OCI-LY1 (cell line): ENCODE measurements at regions not wholly inside any gene's neighbourhood (a gene's known extent, or its start where the extent isn't known, plus 50 kb on each side); places are given as distances from the start of the nearest gene placed in this dataset.

Experiments
- H2AFZ ChIP-seq: fragments of 200-600 bp; sonication (generic), shearing (Covaris generic); 2 replicates; pipeline ENCODE4 v1.6.0; 2014; ENCODE audit warnings: antibody characterized with exemption, mild to moderate bottlenecking, low read length
- H3F3A ChIP-seq: fragments of 200-600 bp; sonication (generic), shearing (Covaris generic); 2 replicates; pipeline ENCODE4 v1.6.0; 2014; ENCODE audit warnings: mild to moderate bottlenecking, antibody characterized with exemption, low read length, moderate library complexity; ENCODE audit not compliant: insufficient read depth
- H3K27ac ChIP-seq: fragments of 200-600 bp; sonication (generic); 2 replicates; pipeline ENCODE4 v1.5.1; 2014; ENCODE audit warnings: low read length, mixed run types, mild to moderate bottlenecking, low read depth; ENCODE audit not compliant: poor library complexity, severe bottlenecking
- H3K27me3 ChIP-seq: fragments of 200-600 bp; sonication (generic); 2 replicates; pipeline ENCODE4 v1.6.0; 2014; ENCODE audit warnings: antibody characterized with exemption, mild to moderate bottlenecking, low read length, moderate library complexity; ENCODE audit not compliant: insufficient read depth
- H3K36me3 ChIP-seq: fragments of 200-600 bp; sonication (generic); 2 replicates; pipeline ENCODE4 v1.6.1; 2014; ENCODE audit warnings: mild to moderate bottlenecking, antibody characterized with exemption, low read length, moderate library complexity, mixed read lengths; ENCODE audit not compliant: insufficient read depth
- H3K4me1 ChIP-seq: fragments of 200-600 bp; sonication (generic); 2 replicates; pipeline ENCODE4 v1.5.1; 2014; ENCODE audit warnings: mild to moderate bottlenecking, low read length, moderate library complexity; ENCODE audit not compliant: insufficient read depth, severe bottlenecking
- H3K4me2 ChIP-seq: fragments of 200-600 bp; sonication (generic), shearing (Covaris generic); 2 replicates; pipeline ENCODE4 v1.6.1; 2014; ENCODE audit warnings: low read length
- H3K4me3 ChIP-seq: fragments of 200-600 bp; sonication (generic); 2 replicates; pipeline ENCODE4 v1.5.1; 2014; ENCODE audit warnings: low read length, low read depth, mild to moderate bottlenecking, mixed read lengths; ENCODE audit not compliant: poor library complexity, severe bottlenecking
- H3K79me2 ChIP-seq: fragments of 200-600 bp; shearing (Covaris generic); 2 replicates; pipeline ENCODE4 v1.6.1; 2016; ENCODE audit warnings: mixed run types, low read length, mixed read lengths; ENCODE audit not compliant: insufficient read depth
- H3K9ac ChIP-seq: fragments of 200-600 bp; sonication (generic), shearing (Covaris generic); 2 replicates; pipeline ENCODE4 v1.6.1; 2014; ENCODE audit warnings: mild to moderate bottlenecking, low read length, mixed read lengths
- H3K9me2 ChIP-seq: fragments of 200-600 bp; sonication (generic), shearing (Covaris generic); 2 replicates; pipeline ENCODE4 v1.6.1; 2014; ENCODE audit warnings: low read depth, mild to moderate bottlenecking, low read length, mixed read lengths
- H3K9me3 ChIP-seq: fragments of 200-600 bp; shearing (Covaris generic); 2 replicates; pipeline ENCODE4 v1.6.1; 2014; ENCODE audit warnings: low read length, mixed read lengths
- H4K20me1 ChIP-seq: fragments of 200-600 bp; sonication (generic), shearing (Covaris generic); 2 replicates; pipeline ENCODE4 v1.6.0; 2016; ENCODE audit warnings: mild to moderate bottlenecking, low read length; ENCODE audit not compliant: insufficient read depth
- CTCF ChIP-seq: fragments of 200-600 bp; sonication (generic), shearing (Covaris generic); IDR thresholded peaks from 2 replicates; pipeline ENCODE4 v1.5.1; 2017; ENCODE audit warnings: mild to moderate bottlenecking, antibody characterized with exemption, low read length, moderate library complexity, mixed read lengths
- EZH2 ChIP-seq: fragments of 200-600 bp; sonication (generic), shearing (Covaris generic); IDR thresholded peaks from 2 replicates; pipeline ENCODE4 v1.8.0; 2017; ENCODE audit warnings: borderline replicate concordance, mixed run types, mild to moderate bottlenecking, antibody characterized with exemption, low read length, moderate library complexity, mixed read lengths

GRCh38 chr6:164531736-164532135 lies 777.7 kb downstream of the C6orf118 start:
- TF ChIP-seq CTCF (no peak), EZH2 (no peak)
- Histone ChIP-seq H3K27me3 (no peaks in the 10 kb centered on the region), H3K36me3 (no peaks in the 10 kb centered on the region), H3K27ac (no peak overlapping the region), H3K79me2 (no peaks in the 10 kb centered on the region), H3K9me3 (no peaks in the 10 kb centered on the region), H3K4me2 (no peak overlapping the region), H3K4me1 (no peaks in the 10 kb centered on the region), H2AFZ (no peak overlapping the region), H3K9me2 (no peaks in the 10 kb centered on the region), H3K9ac (no peak overlapping the region), H3K4me3 (no peak overlapping the region), H4K20me1 (no peaks in the 10 kb centered on the region), H3F3A (no peaks in the 10 kb centered on the region)

GRCh38 chr6:164528539-164528938 lies 780.9 kb downstream of the C6orf118 start:
- Histone ChIP-seq H4K20me1 (no peaks in the 10 kb centered on the region), H3K4me1 (no peaks in the 10 kb centered on the region), H3K27me3 (no peaks in the 10 kb centered on the region), H3K27ac (no peak overlapping the region), H3K9ac (no peak overlapping the region), H3K36me3 (no peaks in the 10 kb centered on the region), H3K79me2 (no peaks in the 10 kb centered on the region), H3K9me2 (no peaks in the 10 kb centered on the region), H3K4me2 (no peak overlapping the region), H3K9me3 (no peaks in the 10 kb centered on the region), H3K4me3 (no peak overlapping the region), H2AFZ (no peak overlapping the region), H3F3A (no peaks in the 10 kb centered on the region)
- TF ChIP-seq CTCF (no peak), EZH2 (no peak)

- Histone ChIP-seq H3K9ac (no peak overlapping the region), H2AFZ (no peak overlapping the region), H3K4me3 (no peak overlapping the region), H3K4me1 (no peaks in the 10 kb centered on the region), H3F3A (no peaks in the 10 kb centered on the region), H4K20me1 (no peaks in the 10 kb centered on the region), H3K9me2 (no peaks in the 10 kb centered on the region), H3K4me2 (no peak overlapping the region), H3K27me3 (no peaks in the 10 kb centered on the region), H3K9me3 (no peaks in the 10 kb centered on the region), H3K79me2 (no peaks in the 10 kb centered on the region), H3K36me3 (no peaks in the 10 kb centered on the region), H3K27ac (no peak overlapping the region)
- TF ChIP-seq CTCF (no peak), EZH2 (no peak)
Measured at GRCh38 chr6:164523087-164523654, 786.2 kb downstream of the C6orf118 start.
